ENCODE measurements at regions not wholly inside any gene's neighbourhood (a gene's known extent, or its start where the extent isn't known, plus 50 kb on each side); places are given as distances from the start of the nearest gene placed in this dataset.
A peak's percentile ranks its signal among the peaks of the same experiment; 100 is the strongest.

DNA sequence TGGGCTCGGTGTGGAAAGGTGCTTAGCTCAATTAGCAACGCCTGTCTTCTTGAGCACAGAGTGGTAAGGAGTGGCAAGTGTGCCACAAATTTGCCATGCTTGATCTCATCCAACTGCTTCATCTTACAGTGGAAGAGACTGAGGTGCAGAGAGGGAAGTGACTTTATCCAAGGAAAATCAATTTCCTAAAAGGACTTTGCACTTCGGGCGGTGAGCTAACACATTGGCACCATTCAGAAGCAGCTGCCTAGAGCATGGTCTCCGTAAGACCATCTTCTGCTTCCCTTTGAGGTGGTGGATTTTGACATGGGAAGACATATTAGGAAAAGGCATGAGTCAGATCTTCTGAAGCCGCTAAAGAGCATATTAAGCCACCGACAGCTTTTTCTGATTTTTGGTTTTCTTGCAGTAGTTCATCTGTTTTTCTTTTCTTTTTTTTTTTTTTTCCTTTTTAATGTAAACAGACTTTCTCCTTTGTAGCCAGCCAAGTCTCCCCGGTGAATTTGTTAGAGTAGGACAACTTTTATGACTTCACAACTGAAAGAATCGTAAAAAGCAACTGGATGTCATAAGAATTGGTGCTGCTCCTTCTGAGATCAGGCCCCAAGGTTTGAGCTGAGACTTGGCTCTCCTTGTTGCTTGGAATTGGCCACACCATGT, 273.2 kb downstream of the CDC5L start:
- peak in 2 of 3 donors; percentile 34 to 67 for DNase-seq

DNA sequence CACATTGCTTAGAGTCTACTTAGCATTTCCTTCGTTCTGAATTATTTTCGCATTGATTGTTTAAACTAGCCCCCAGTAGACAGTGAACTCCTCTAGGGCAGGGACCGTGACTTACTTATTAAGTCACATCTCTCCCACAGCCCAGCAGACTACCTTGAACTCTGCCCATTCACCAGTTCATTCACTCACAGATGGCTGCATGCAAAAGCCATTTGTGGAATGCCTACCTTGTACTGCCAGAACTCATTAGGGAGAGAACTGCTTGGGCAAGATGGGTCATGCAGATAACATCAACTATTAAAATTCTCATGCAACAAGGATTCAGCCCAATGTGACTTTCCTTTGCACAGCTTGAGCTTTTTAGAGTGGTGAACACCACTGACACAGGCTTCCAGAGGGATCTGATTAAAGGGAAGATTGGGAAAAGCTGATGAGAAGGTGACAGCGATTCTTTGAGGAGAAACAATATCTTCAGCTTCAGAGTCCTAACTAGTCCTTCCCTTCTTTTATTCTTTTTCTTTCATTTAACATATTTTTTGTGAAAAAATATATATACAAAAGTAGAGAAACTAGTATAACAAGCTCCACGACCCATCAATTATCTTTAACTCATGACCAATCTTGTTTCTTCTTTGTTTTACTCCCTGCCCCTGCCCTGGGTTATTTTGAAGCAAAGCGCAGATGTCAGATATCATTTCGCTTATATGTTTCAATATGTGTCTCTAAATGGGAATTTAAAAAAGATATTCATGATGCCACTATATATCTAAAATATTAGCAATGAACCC, 273.9 kb downstream of the CDC5L start:
- DNase-seq, result peak in 1 of 3 donors; percentile 73

DNA sequence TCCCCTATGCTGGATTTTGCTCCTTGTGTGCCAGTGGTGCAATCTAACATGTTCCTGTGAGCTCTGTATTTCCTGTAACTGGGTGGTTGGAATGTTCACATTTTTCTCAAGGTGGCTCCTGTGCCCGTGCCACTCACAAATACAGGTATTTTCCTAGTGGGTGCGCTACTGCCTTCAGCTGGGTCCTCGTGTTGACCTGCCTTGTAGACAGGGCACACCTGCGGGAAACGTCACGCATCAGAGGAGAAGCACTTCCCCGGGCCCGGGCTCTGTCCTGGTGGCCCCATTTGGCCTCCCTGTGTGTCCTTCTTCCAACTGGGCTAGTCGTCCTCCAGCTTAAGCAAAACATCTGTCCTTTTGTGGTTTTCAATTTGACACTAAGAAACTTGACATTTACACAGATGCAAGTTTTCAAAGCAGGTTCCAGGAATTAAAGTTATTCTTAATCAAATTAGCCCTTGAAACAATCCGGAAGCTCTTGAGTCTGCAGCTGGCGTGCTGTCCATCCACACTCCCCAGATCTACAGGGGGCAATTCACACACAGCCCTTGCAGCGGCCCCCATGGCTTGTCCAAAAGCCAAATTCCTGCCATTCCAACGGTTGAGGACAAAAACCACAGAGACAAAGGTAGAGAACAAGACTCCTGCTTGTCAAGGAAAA, 275.1 kb downstream of the CDC5L start:
- DNase-seq, result peak in 1 of 3 donors; percentile 61

DNA sequence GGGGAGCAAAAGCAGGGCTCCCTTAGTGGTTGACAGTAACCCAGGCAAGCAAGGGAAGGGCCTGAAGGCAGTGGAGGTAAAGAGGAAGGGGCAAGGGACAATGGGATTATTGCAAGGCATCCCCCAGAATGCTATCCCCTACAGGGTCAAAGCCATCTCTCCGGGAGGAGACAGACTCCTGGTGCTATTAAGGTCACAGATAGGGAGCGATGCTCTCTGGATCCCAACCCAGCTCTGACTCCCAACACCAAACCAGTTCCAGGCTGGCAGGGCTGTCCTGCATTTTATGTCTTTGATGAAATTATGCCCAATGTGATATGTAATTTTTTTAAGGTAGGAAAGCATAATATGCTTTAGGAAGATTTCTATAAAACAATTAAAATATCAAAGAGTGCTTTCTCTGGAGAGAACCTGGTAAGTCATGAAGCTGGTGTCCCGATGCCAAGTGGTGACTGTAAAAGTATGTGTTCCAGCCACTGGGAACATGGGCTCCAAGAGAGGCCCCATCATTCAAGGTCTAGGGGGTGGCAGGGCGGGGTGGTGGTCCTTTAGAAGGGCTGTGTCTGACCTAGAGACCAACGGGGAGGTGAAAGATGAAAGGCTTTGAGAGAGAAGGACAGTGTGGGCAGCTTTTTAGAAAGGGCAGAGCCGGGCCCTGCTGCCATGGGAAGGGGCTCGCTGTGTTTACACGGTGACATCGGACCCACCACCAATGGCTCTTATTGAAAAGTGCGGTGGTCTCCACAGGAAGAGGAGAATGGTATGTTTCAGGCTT, 276.5 kb downstream of the CDC5L start:
- no peak for DNase-seq

DNA sequence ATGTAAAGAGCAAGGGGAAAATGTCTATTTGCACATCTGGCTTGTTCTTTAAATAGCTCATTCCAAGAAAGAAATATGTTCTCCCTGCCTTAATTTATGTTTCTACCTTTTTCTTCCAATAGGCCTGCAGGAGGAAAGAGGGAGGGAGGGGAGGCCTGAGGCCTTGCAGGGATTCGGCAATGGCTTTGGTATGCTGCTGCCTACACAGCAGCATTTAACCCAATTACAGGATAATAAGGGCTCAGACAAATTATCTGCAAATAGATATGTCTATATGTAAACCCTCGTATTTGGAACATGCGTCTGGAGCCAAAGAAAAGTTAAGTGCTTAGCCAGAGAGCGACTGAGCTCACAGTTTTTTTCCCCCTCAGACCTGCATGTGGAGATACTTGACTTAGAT, 277.2 kb downstream of the CDC5L start:
- peak; percentile 40 to 84 (median 76) for DNase-seq

DNA sequence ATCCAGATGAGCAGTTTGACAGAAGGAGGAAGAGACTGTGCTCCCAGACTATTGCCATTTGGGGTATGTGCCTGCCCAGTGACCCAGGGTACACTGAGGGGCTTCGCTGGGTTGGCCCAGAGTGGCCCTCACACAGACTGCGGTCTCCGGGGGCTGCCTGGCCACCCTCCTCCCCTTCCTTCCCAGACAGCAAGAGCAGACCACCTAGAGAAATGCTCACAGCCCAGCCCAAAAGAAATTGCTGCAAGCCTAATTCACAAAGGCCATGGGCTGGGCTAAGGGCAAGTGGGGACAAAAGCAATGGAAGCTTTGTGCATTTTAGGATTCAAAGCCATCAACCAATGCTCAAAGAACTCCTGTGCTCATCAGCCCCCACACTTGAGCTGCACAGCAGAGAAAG, 277.6 kb downstream of the CDC5L start:
- DNase-seq, result no peak

DNA sequence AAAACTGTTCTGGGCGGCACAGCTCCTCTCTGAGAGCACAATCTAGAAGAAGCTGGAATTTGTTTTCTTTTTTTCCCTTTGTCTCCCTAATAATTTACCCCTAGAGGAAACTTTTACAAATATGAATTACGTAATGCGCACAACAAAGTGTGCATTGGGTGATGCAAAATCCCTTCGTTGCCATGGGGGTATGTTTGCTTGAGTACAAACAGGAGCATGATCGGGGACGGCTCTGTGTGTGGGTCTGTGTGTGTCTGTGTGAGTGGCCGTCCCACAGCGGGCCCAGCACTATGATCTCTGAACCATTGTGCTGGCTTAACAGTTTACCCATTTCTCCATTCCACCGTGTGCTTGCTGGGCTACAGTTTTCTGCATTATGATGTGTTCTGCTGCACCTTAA, 278.2 kb downstream of the CDC5L start:
- DNase-seq, result no peak

DNA sequence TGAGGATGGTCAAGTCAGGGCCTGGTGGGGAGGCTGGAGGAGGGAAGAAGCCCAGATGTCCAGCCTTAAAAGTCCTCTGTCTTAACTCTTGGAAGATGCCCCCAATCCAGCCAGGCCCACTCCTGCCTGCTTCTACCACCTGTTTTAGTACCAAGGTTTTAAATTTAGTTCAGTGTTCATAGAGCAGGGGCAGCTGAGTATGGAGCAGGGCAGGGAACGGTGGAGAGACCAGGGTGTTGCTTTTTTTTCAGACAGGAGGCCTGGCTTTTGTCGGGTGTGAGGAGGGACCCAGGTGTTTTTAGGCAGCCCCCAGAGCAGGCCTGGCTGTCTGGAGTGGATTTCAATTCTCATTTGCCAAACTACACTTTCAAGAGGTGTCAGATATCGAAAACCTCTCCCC, 278.8 kb downstream of the CDC5L start:
- DNase-seq, result no peak

DNA sequence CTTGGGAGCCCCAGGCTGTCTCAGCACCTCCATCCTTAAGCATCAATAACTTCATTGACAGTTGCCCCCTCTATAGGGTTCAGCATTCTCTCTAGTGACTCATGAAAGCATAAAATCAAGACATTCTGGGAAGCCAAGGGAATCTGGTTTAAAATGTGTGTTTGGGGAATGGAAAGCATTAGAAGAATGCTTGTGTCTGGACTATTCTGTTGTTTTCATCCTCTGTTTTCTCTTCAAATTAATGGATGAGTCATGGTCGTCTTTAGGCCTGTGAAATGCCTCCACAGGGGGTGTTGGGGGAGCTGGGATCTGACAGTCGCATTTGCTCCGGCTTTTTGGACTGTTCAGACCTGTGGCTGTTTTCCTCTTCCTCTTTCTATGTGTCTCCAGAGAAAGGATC, 279.7 kb downstream of the CDC5L start:
- DNase-seq, result peak in 2 of 3 donors; percentile 54 to 95

DNA sequence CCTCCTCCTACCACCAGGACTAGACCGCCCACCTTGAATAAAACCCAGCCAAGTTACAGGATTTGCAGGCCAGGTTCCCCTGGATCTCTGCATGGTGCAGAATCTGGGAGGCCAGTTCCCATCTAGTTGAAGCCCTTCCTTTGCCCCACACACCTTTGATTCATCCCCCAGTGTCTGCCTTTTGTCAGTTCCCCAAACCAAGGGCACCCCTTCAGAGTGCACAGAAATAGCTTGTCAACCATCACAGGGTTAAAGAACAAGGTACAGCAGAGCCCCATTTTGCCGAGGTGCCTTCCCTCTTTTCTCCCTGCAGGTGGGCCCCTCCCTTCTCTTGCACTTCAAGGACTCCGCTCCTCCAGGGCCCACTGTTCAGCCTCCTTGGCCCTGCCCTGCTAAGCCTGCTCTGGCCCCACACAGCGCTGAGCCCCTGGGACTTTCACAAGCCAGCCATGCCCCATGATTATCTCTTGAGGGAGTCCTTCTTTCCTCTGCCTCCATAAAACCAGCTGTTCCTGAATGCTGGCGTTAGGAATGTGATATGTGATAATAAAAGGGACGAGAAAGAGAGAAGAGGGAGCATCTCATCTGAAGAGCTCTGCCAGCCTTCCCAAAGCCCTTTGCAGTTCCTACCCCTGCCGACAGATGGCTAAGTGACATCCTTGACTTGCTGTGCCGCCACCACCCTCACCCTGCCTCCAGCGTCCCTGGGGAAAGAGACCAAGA, 280.3 kb downstream of the CDC5L start:
- DNase-seq, result no peak

DNA sequence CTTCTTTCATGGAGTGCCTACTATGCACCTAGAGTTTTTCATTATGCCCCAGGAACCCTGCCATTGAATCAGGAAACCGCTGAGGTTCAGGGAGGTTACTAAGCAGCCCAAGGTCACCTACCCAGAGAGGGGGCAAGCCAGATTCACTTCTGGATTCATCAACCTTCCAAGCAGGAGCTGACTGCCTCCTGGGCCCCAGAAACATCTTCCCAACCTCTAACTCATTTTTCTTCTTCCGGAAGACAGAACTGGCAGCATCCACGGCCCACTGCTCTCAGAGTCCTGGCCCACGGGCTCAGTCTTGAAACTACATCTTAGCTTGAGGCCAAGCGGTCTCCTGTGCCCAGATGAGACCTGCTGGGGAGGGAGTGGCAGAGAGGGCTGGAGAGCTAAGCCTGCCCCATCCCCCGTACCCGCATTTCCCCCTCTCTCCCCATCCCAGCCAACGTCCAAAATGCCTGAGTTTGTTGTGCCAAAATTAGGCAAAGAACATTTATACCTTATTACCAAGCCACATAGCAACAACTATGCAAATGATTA, 281.0 kb downstream of the CDC5L start:
- DNase-seq, result no peak

DNA sequence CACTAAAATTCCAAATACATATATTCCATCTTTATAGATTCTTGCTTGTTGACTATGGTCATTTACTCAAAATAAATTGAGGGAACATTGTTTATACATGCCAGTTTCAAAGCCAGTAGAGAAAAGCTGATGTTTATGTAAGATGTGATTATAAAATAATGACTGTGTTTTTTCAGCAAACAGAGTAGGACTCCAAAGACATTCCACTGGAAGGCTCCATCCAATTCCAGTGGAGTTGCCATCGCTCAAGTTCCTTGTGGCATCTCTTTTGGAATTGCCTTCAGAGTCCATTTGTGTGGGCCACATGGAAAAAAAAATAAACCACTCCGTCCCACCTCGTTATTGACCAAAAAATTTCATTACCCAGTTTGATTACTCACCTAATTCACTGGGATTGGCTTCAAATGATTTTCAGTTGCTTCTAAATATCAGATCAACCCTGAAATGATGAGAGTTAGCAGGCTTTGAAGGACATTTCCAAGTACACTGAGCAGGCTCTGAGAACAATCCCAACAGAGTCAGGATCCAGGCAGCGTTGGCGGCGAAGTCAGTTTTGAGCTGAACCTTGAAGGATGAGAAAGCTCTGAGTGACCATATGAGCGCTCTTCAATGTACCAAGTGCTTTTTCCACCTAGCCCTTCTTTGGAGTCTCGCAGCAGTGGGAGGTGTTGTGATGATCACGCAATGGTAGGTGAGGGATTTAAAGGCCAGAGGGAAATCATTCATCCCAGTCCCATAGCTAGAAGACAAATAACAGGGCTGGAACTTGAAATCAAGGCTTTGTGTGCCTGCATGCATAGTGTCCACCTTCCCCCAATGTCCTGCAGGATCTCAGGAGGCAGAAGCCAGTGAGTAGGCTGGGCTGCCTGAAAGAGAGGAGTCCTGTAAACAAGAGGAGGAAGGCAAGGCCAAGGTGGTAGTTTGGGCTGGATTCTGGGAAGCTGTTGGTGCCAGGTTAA, 281.7 kb downstream of the CDC5L start:
- no peak for DNase-seq

DNA sequence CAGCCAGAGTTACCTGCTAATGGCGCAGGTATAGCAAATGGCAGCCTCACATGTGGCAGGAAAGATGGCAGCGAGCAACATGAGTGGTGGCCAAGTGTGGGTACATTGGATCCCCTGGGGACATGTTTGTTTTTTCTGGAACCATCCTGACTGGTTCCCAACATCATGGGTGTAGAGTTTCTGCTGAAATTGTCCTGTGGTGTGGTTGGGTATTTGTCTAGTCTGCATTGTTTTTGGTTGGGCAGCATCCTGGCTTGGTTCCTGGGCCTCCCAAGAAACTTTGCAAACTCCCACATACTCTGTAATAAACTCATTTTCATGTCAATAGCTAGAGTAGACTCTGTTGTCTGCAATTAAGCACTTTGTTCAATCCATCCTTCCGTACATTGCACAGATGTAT, 282.6 kb downstream of the CDC5L start:
- no peak for DNase-seq

DNA sequence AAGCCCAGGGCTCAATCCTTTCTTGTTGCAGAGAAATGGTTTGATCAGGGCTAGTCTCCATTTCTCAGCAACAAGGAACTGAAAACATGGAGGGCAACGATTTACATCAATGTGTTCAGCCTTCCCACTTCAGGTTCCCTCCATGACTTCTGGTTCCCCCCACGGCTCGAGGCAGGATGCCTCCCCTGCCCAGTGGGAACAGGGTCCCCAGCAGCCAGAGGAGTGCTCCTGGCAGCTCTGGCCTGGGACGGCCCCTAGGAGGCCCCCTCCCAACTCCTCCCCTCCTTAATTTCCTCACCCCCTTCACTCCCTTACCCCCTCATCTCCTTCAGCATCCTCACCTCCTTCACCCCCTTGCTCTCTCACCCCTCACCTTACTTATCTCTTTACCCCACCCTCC, 283.8 kb downstream of the CDC5L start:
- DNase-seq, result no peak

DNA sequence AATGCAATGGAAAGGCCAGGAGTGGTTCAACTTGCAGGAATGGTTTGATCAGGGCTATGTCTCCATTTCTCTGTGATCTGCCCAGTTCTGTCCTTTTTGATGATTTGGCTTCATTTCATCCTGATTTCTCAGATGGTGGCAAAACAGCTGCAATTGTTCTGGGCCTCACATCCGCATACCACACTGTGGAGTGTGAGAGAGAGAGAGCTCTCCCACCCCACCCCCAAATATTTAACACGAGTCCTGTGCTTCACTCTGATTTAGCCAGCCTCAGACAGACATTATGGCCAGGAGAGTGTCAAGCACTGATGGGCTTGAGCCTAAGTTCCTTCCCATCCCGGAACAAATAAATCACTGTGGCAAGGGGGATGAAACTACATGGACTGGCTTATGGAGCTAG, 284.6 kb downstream of the CDC5L start:
- DNase-seq, result no peak

DNA sequence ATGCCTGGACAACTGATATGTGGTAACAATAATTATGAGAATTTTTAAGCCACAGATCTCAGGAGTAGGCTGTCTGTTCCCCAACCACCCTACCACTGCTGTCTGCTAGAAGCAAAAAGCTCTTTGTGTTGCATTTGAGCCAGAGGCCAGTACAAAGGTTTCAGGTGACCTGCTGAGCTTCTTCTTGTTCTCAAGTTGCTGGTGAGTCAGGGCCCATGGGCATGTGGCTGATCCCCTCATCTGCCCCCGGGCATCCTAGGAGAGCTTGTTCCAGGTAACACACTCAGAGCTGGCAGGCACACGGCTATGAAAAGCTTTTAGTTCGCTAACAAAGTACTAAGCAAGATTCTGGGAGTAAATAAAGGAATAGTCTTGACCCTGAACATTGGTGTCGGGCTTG, 285.3 kb downstream of the CDC5L start:
- no peak for DNase-seq

DNA sequence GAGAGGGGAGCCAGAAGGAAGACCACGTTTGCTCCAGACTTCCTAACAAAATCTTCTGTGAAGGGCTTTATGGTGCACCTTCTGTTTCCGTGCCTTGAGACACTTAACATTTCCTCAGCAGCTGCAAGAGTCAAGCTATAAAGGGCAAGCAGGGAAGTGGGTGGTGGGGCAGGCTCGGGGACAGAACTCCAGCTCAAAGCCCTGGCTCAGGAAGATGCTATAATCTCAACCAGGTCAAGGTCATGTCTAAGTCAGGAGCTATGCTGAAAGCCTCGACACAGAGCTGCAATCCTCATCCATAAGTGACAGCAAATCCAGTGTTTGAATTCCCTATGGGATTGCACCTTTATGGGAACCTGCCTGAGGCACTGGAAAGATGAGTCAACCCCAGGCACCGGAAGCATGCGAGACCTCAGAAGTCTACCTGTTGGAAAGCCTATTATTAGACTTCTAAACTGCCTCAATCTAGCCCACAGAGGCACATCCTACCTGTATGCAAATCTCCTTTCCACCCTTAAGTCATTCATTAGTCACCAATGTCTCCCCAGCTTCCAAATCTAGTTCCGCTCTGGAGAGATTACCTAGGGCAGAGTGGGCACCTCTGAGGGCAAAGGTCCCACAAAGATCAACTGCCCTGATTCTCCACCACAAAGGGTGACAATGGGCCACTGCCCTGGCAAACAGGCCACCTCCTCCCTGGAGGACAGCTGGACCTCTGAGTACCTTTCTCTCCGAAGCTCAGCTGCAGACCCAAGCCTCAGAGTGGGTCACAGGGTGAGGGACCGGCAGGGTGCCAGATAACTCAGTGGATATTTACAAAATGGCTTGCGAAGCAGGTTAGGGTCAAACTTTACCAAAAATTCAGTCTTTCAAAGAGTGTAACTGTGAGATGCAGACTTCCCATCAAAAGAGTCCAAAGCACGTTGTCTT, 287.0 kb downstream of the CDC5L start:
- no peak for DNase-seq

DNA sequence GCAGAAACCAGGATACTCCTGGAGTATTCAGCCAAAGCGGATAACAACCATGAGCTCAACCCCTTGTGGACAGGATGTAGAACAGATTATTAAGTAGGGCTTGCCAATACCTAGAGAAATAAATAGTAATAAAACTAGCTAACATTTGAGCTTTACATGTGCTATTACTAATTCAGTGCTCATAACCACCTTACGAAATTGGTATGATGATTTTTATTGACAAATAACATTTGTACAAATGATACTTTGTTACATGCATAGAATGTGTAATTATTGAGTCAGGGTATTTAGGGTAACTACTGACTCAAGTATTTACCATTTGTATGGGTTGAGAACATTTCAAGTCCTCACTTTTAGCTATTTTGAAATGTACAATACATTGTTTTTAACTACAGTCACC, 287.9 kb downstream of the CDC5L start:
- no peak for DNase-seq

DNA sequence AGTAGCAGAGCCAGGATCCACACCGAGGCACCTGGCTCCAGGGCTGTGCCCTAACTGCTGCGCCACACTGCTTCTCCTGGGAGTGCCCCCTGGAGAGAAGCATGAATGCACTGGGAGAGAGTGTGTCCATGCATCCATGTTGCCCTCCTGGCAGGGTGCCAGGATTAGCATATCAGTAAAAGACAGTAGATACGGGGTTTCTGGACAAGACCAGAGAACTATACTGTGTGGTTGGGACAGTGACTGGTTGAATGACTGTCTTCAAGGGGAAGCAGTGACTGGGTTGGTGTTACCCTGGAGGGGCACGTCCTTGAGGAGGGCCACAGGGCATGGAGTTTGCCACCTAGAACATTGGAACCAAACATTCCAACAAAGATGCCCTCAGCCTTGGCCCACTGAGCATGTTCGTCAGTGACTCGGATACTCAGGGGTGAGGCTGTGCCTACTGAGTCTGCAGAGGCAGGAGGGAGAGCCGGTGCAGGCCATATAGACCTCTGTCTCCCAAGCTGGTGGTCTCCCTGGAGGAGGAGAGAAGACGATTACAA, 288.8 kb downstream of the CDC5L start:
- DNase-seq, result no peak

Measured in muscle of back (tissue), 3 donors.